ENCODE measurements at regions not wholly inside any gene's neighbourhood (a gene's known extent, or its start where the extent isn't known, plus 50 kb on each side); places are given as distances from the start of the nearest gene placed in this dataset.

- H3K9me2 ChIP-seq (replicated peaks; ENCODE audit: low read depth, low read length) = no peaks in the 10 kb centered on the region
- H3K9me3 ChIP-seq (ENCODE audit: insufficient read depth, low read depth, low read length) = no peaks in the 10 kb centered on the region
- no peaks in the 10 kb centered on the region for H4K20me1 ChIP-seq (ENCODE audit: insufficient read depth, low read length, poor library complexity, severe bottlenecking)
- H2AFZ ChIP-seq (ENCODE audit: low read length) = no peak overlapping the region
- no peaks in the 10 kb centered on the region for H3K27me3 ChIP-seq (ENCODE audit: insufficient read depth, low read length, poor library complexity, severe bottlenecking)
- H3F3A ChIP-seq (ENCODE audit: low read depth) = no peaks in the 10 kb centered on the region
- H3K4me1 ChIP-seq (ENCODE audit: insufficient read depth, low read length, poor library complexity, severe bottlenecking) = peaks cover 7% of the 10 kb centered on the region
- TF ChIP-seq, protein P1, sequence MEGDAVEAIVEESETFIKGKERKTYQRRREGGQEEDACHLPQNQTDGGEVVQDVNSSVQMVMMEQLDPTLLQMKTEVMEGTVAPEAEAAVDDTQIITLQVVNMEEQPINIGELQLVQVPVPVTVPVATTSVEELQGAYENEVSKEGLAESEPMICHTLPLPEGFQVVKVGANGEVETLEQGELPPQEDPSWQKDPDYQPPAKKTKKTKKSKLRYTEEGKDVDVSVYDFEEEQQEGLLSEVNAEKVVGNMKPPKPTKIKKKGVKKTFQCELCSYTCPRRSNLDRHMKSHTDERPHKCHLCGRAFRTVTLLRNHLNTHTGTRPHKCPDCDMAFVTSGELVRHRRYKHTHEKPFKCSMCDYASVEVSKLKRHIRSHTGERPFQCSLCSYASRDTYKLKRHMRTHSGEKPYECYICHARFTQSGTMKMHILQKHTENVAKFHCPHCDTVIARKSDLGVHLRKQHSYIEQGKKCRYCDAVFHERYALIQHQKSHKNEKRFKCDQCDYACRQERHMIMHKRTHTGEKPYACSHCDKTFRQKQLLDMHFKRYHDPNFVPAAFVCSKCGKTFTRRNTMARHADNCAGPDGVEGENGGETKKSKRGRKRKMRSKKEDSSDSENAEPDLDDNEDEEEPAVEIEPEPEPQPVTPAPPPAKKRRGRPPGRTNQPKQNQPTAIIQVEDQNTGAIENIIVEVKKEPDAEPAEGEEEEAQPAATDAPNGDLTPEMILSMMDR (conservative IDR thresholded peaks at IDR 0.05; ENCODE audit: low read length) = no peak
- TF ChIP-seq EZH2phosphoT487 (IDR thresholded peaks at IDR 0.05; ENCODE audit: borderline replicate concordance) = no peak
- no peak overlapping the region for H3K4me3 ChIP-seq (ENCODE audit: low read length, poor library complexity, severe bottlenecking)
- no peaks in the 10 kb centered on the region for H3K36me3 ChIP-seq (ENCODE audit: insufficient read depth, low read length)
- H3K79me2 ChIP-seq (ENCODE audit: insufficient read depth, low read length) = no peaks in the 10 kb centered on the region
- no peak overlapping the region for H3K4me2 ChIP-seq (ENCODE audit: low read depth, low read length, poor library complexity, severe bottlenecking)
- H3K9ac ChIP-seq (ENCODE audit: low read depth, low read length, poor library complexity, severe bottlenecking) = no peak overlapping the region
Measured at GRCh38 chr3:43960448-43960840, 269.7 kb downstream of the ABHD5 start.

DNA sequence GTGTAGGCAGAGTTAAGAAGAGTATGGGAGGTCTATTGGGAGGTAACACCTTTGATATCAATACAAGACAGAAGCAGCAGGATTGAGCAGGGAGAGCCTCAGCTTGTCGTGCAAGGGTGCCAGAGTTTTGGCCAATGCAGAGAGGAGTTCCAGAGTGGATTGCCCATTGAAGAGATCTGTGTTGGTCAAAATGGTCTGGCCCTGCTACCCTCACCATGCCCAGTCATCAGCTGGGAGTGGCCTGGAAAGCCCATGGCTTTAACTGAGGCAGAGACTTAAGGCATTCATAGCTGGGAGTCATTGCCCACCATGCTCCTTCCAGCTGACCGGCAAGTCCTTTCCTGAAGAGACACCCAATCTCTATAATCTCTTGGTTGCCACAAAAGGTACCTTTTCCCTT lies 271.3 kb downstream of the ABHD5 start:
- Histone ChIP-seq H4K20me1 (ENCODE audit: insufficient read depth, low read length, poor library complexity, severe bottlenecking) (no peaks in the 10 kb centered on the region), H3K4me3 (ENCODE audit: low read length, poor library complexity, severe bottlenecking) (no peak overlapping the region), H3K9me2 (replicated peaks; ENCODE audit: low read depth, low read length) (no peaks in the 10 kb centered on the region), H3K36me3 (ENCODE audit: insufficient read depth, low read length) (no peaks in the 10 kb centered on the region), H3K9me3 (ENCODE audit: insufficient read depth, low read depth, low read length) (no peaks in the 10 kb centered on the region), H3K9ac (ENCODE audit: low read depth, low read length, poor library complexity, severe bottlenecking) (no peak overlapping the region), H3F3A (ENCODE audit: low read depth) (no peaks in the 10 kb centered on the region), H3K79me2 (ENCODE audit: insufficient read depth, low read length) (no peaks in the 10 kb centered on the region), H3K4me2 (ENCODE audit: low read depth, low read length, poor library complexity, severe bottlenecking) (no peak overlapping the region), H2AFZ (ENCODE audit: low read length) (no peak overlapping the region), H3K27me3 (ENCODE audit: insufficient read depth, low read length, poor library complexity, severe bottlenecking) (no peaks in the 10 kb centered on the region), H3K4me1 (ENCODE audit: insufficient read depth, low read length, poor library complexity, severe bottlenecking) (no peaks in the 10 kb centered on the region)
- no peak for TF ChIP-seq EZH2phosphoT487 (IDR thresholded peaks at IDR 0.05; ENCODE audit: borderline replicate concordance)
- TF ChIP-seq, protein P1 (conservative IDR thresholded peaks at IDR 0.05; ENCODE audit: low read length) = no peak

DNA sequence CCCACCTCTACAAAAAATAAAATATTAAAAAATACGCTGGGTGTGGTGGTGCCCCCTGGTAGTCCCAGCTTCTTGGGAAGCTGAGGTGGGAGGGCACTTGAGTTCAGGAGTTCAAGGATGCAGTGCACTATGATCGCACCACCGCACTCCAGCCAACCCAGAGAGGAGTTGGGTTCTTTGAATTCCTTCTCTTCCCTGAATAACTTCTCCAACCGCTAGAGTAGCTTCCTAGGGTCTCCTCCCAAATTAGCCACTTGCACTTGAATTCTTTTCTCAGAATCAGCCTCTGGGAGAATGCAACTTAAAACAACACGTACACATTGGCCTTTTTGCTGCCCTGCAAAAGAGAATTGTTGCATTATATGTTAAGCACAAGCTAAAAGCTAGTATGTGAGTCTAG lies 272.5 kb downstream of the ABHD5 start:
- Histone ChIP-seq H3K27me3 (ENCODE audit: insufficient read depth, low read length, poor library complexity, severe bottlenecking) (no peaks in the 10 kb centered on the region), H4K20me1 (ENCODE audit: insufficient read depth, low read length, poor library complexity, severe bottlenecking) (no peaks in the 10 kb centered on the region), H2AFZ (ENCODE audit: low read length) (no peak overlapping the region), H3K4me2 (ENCODE audit: low read depth, low read length, poor library complexity, severe bottlenecking) (no peak overlapping the region), H3K4me3 (ENCODE audit: low read length, poor library complexity, severe bottlenecking) (no peak overlapping the region), H3K36me3 (ENCODE audit: insufficient read depth, low read length) (no peaks in the 10 kb centered on the region), H3F3A (ENCODE audit: low read depth) (no peaks in the 10 kb centered on the region), H3K79me2 (ENCODE audit: insufficient read depth, low read length) (no peaks in the 10 kb centered on the region), H3K4me1 (ENCODE audit: insufficient read depth, low read length, poor library complexity, severe bottlenecking) (no peaks in the 10 kb centered on the region), H3K9ac (ENCODE audit: low read depth, low read length, poor library complexity, severe bottlenecking) (no peak overlapping the region), H3K9me3 (ENCODE audit: insufficient read depth, low read depth, low read length) (no peaks in the 10 kb centered on the region), H3K9me2 (replicated peaks; ENCODE audit: low read depth, low read length) (no peaks in the 10 kb centered on the region)
- TF ChIP-seq EZH2phosphoT487 (IDR thresholded peaks at IDR 0.05; ENCODE audit: borderline replicate concordance) = no peak
- TF ChIP-seq, protein P1 (conservative IDR thresholded peaks at IDR 0.05; ENCODE audit: low read length) = no peak

Measured in Loucy (cell line).